ENCODE measurements at regions not wholly inside any gene's neighbourhood (a gene's known extent, or its start where the extent isn't known, plus 50 kb on each side); places are given as distances from the start of the nearest gene placed in this dataset.

DNA sequence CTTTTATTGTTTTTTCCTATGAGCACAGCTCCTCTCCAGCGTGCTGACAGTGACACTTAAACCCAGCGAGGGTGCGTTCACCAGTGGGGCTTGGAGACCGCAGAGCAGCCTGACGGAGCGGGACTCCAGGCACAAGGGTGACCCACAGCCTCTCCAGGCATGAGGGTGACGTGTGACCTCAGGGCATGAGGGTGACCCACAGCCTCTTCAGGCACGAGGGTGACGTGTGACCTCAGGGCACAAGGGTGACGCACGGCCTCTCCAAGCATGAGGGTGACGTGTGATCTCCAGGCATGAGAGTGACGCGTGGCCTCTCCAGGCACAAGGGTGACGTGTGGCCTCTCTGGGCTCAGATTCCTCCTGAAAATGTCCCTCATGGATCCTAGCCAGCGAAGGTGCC, 164.3 kb upstream of the TCERG1L start:
- no peaks in the 10 kb centered on the region for H3K79me2 ChIP-seq (ENCODE audit: control insufficient read depth, low read length)
- no peaks in the 10 kb centered on the region for H3K4me1 ChIP-seq (ENCODE audit: control insufficient read depth, low read length)
- no peak overlapping the region for H3K27ac ChIP-seq (ENCODE audit: low read depth, low read length)
- H3K4me3 ChIP-seq (ENCODE audit: low read length) = no peak overlapping the region
- no peaks in the 10 kb centered on the region for H3F3A ChIP-seq (ENCODE audit: control insufficient read depth, insufficient read depth)
- no peaks in the 10 kb centered on the region for H3K9me3 ChIP-seq (ENCODE audit: control insufficient read depth, insufficient read depth, low read length)
- H4K20me1 ChIP-seq (ENCODE audit: control insufficient read depth, insufficient read depth, low read depth, low read length) = no peaks in the 10 kb centered on the region
- H3K9me2 ChIP-seq (replicated peaks; ENCODE audit: control insufficient read depth, low read length) = no peaks in the 10 kb centered on the region
- H3K27me3 ChIP-seq (ENCODE audit: control insufficient read depth, low read length) = no peaks in the 10 kb centered on the region
- no peak overlapping the region for H3K4me2 ChIP-seq (ENCODE audit: low read length)
- H3K36me3 ChIP-seq (ENCODE audit: control insufficient read depth, low read length) = no peaks in the 10 kb centered on the region
- TF ChIP-seq, protein P1, sequence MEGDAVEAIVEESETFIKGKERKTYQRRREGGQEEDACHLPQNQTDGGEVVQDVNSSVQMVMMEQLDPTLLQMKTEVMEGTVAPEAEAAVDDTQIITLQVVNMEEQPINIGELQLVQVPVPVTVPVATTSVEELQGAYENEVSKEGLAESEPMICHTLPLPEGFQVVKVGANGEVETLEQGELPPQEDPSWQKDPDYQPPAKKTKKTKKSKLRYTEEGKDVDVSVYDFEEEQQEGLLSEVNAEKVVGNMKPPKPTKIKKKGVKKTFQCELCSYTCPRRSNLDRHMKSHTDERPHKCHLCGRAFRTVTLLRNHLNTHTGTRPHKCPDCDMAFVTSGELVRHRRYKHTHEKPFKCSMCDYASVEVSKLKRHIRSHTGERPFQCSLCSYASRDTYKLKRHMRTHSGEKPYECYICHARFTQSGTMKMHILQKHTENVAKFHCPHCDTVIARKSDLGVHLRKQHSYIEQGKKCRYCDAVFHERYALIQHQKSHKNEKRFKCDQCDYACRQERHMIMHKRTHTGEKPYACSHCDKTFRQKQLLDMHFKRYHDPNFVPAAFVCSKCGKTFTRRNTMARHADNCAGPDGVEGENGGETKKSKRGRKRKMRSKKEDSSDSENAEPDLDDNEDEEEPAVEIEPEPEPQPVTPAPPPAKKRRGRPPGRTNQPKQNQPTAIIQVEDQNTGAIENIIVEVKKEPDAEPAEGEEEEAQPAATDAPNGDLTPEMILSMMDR (IDR thresholded peaks at IDR 0.05; ENCODE audit: low read depth, low read length, poor library complexity, severe bottlenecking) = no peak
- TF ChIP-seq EZH2phosphoT487 (IDR thresholded peaks at IDR 0.05; ENCODE audit: borderline replicate concordance, low read length) = no peak

DNA sequence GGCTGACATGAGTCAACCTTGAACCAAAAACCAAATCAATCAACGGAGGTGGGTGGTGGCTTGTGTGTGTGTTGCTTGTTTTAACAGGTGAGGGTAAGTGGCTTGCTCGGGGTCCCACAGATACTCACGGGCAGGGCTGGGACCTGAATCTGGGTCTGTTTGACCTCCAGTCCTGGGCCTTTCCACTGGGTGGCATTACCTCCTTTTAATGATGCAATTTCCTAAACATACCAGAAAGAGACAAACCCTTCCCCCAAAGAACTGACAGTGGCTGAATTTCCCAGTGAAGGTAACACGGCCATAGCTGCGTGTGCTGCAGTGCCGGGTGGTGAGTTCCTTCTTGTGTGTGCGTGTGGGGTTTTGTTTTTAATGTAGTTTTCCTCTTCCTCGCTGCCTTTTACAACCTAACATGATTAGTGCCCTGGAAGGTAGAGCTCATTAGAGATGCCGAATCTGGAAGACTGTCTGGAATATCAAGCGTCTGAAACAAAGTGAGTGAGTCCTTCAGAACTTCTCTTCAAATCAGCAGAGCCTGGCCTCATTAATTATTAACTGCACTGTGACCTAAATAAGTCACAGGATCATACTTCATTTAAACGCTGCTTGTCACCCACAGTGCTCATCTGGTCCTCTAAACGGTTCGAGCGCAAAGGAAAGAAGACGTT, 166.1 kb upstream of the TCERG1L start:
- no peak overlapping the region for H3K4me2 ChIP-seq (ENCODE audit: low read length)
- H3K4me1 ChIP-seq (ENCODE audit: control insufficient read depth, low read length) = no peaks in the 10 kb centered on the region

DNA sequence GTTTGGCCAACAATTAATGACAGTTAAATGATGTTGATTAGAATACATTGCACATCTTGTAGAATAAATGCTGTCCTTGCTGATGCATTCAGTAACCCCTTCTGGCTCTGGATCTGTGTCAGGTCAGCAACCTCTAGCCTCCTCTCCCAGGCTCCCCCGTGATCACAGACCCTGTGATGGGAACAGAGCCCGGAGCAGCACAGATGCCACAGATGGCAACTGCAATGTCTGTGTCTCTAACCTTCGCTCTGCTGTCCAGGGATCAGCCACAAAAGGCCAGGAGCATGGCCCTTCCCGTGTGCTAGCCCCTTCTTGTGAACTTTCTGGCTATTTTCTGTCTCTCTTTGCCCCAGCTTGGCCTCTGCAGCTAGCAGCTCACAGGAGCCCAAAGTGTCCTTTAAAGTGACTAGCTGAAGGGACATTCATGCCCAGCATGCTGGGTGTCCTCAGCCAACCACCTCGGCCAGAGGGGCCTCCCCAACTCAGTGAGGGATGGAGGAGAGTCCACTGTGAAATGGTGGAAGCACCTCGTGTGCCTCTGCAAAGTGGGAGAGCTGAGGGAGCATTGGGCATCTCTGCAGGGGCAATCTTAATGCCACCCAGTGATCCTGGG, 167.0 kb upstream of the TCERG1L start:
- TF ChIP-seq, protein P1 (IDR thresholded peaks at IDR 0.05; ENCODE audit: low read depth, low read length, poor library complexity, severe bottlenecking) = no peak
- TF ChIP-seq EZH2phosphoT487 (IDR thresholded peaks at IDR 0.05; ENCODE audit: borderline replicate concordance, low read length) = no peak
- no peaks in the 10 kb centered on the region for H4K20me1 ChIP-seq (ENCODE audit: control insufficient read depth, insufficient read depth, low read depth, low read length)
- H3K27me3 ChIP-seq (ENCODE audit: control insufficient read depth, low read length) = no peaks in the 10 kb centered on the region
- H3K4me1 ChIP-seq (ENCODE audit: control insufficient read depth, low read length) = no peaks in the 10 kb centered on the region
- H3F3A ChIP-seq (ENCODE audit: control insufficient read depth, insufficient read depth) = no peaks in the 10 kb centered on the region
- no peaks in the 10 kb centered on the region for H3K36me3 ChIP-seq (ENCODE audit: control insufficient read depth, low read length)
- no peak overlapping the region for H3K4me3 ChIP-seq (ENCODE audit: low read length)
- no peaks in the 10 kb centered on the region for H3K9me2 ChIP-seq (replicated peaks; ENCODE audit: control insufficient read depth, low read length)
- H3K4me2 ChIP-seq (ENCODE audit: low read length) = no peak overlapping the region
- H3K79me2 ChIP-seq (ENCODE audit: control insufficient read depth, low read length) = no peaks in the 10 kb centered on the region
- no peaks in the 10 kb centered on the region for H3K9me3 ChIP-seq (ENCODE audit: control insufficient read depth, insufficient read depth, low read length)
- no peak overlapping the region for H3K27ac ChIP-seq (ENCODE audit: low read depth, low read length)

More for the DNA sequence above, 166.1 kb upstream of the TCERG1L start:
- TF ChIP-seq, protein P1 (IDR thresholded peaks at IDR 0.05; ENCODE audit: low read depth, low read length, poor library complexity, severe bottlenecking) = no peak
- no peak for TF ChIP-seq EZH2phosphoT487 (IDR thresholded peaks at IDR 0.05; ENCODE audit: borderline replicate concordance, low read length)
- Histone ChIP-seq H3F3A (ENCODE audit: control insufficient read depth, insufficient read depth) (no peaks in the 10 kb centered on the region), H3K9me2 (replicated peaks; ENCODE audit: control insufficient read depth, low read length) (no peaks in the 10 kb centered on the region), H3K27me3 (ENCODE audit: control insufficient read depth, low read length) (no peaks in the 10 kb centered on the region), H3K9me3 (ENCODE audit: control insufficient read depth, insufficient read depth, low read length) (no peaks in the 10 kb centered on the region), H3K36me3 (ENCODE audit: control insufficient read depth, low read length) (no peaks in the 10 kb centered on the region), H3K27ac (ENCODE audit: low read depth, low read length) (no peak overlapping the region), H4K20me1 (ENCODE audit: control insufficient read depth, insufficient read depth, low read depth, low read length) (no peaks in the 10 kb centered on the region), H3K4me3 (ENCODE audit: low read length) (no peak overlapping the region), H3K79me2 (ENCODE audit: control insufficient read depth, low read length) (no peaks in the 10 kb centered on the region)

Data from DOHH2 (cell line).